ENCODE measurements at regions not wholly inside any gene's neighbourhood (a gene's known extent, or its start where the extent isn't known, plus 50 kb on each side); places are given as distances from the start of the nearest gene placed in this dataset.
"Not testable (repeated sequence)": the region's sequence is repeated elsewhere in the genome, so short reads cannot be mapped to it uniquely, and the experiment has no call there.

- not testable (repeated sequence) for TF ChIP-seq CTCF (conservative IDR thresholded peaks at IDR 0.05); ZFX (IDR thresholded peaks at IDR 0.05)
These were observed 140.3 kb downstream of the RTP5 start for GRCh38 chr2:242009846-242010245.
